Trophoblast cell (in vitro differentiated cells and primary cell): ENCODE measurements at regions not wholly inside any gene's neighbourhood (a gene's known extent, or its start where the extent isn't known, plus 50 kb on each side); places are given as distances from the start of the nearest gene placed in this dataset.

Source experiments
- DNase-seq, 2 donors: peaks; one replicate each; pipeline ENCODE4 v3.0.0-alpha.2; 2016
- H2AFZ ChIP-seq: 2 replicates; pipeline ENCODE4 v1.6.1; 2013; ENCODE audit warnings: low read length, moderate library complexity, mild to moderate bottlenecking; ENCODE audit not compliant: insufficient read depth, poor library complexity
- H2AK5ac ChIP-seq: 2 replicates; pipeline ENCODE4 v1.6.1; 2013; ENCODE audit warnings: mild to moderate bottlenecking, low read length
- H2BK120ac ChIP-seq: 2 replicates; pipeline ENCODE4 v1.6.1; 2013; ENCODE audit warnings: low read length, mild to moderate bottlenecking, moderate library complexity; ENCODE audit not compliant: insufficient read depth, poor library complexity
- H2BK12ac ChIP-seq: 2 replicates; pipeline ENCODE4 v1.6.1; 2013; ENCODE audit warnings: mild to moderate bottlenecking, low read length, moderate library complexity
- H2BK5ac ChIP-seq: 2 replicates; pipeline ENCODE4 v1.6.1; 2013; ENCODE audit warnings: low read length, low read depth, moderate library complexity, mild to moderate bottlenecking; ENCODE audit not compliant: poor library complexity
- H3K14ac ChIP-seq: 2 replicates; pipeline ENCODE4 v1.6.1; 2013; ENCODE audit warnings: mild to moderate bottlenecking, low read length
- H3K18ac ChIP-seq: 2 replicates; pipeline ENCODE4 v1.6.1; 2013; ENCODE audit warnings: mild to moderate bottlenecking, low read length
- H3K23ac ChIP-seq: 2 replicates; pipeline ENCODE4 v1.6.1; 2013; ENCODE audit warnings: low read length
- H3K27ac ChIP-seq: 2 replicates; pipeline ENCODE4 v1.5.1; 2013; ENCODE audit warnings: low read depth, mild to moderate bottlenecking, inconsistent platforms, low read length, moderate library complexity
- H3K27me3 ChIP-seq: 2 replicates; pipeline ENCODE4 v1.6.1; 2013; ENCODE audit warnings: inconsistent platforms, mild to moderate bottlenecking, low read length, moderate library complexity; ENCODE audit not compliant: insufficient read depth
- H3K36me3 ChIP-seq, 2 experiments: 1 replicate in 1 of 2; 2 replicates in 1 of 2; pipeline ENCODE4 v1.6.1; 2013; ENCODE audit warnings: low read length in 2 of 2, mild to moderate bottlenecking in 2 of 2, moderate library complexity in 1 of 2; ENCODE audit not compliant: insufficient read depth in 2 of 2, control insufficient read depth in 1 of 2
- H3K4ac ChIP-seq: 2 replicates; pipeline ENCODE4 v1.6.1; 2013; ENCODE audit warnings: low read depth, mild to moderate bottlenecking, low read length, moderate library complexity
- H3K4me1 ChIP-seq, 2 experiments: 1 replicate in 1 of 2; 2 replicates in 1 of 2; pipeline ENCODE4 v1.6.1; 2013; ENCODE audit warnings: low read length in 2 of 2, mild to moderate bottlenecking in 2 of 2, moderate library complexity in 1 of 2; ENCODE audit not compliant: insufficient read depth in 2 of 2, control insufficient read depth in 1 of 2
- H3K4me2 ChIP-seq: 2 replicates; pipeline ENCODE4 v1.6.1; 2013; ENCODE audit warnings: inconsistent platforms, mild to moderate bottlenecking, low read length, moderate library complexity
- H3K4me3 ChIP-seq: 2 replicates; pipeline ENCODE4 v1.5.1; 2013; ENCODE audit warnings: mild to moderate bottlenecking, low read depth, low read length, inconsistent platforms
- H3K79me1 ChIP-seq: one replicate; pipeline ENCODE4 v1.6.1; 2013; ENCODE audit warnings: low read length
- H3K79me2 ChIP-seq: 2 replicates; pipeline ENCODE4 v1.6.1; 2013; ENCODE audit warnings: low read length, mild to moderate bottlenecking; ENCODE audit not compliant: control insufficient read depth, insufficient read depth, poor library complexity
- H3K9ac ChIP-seq: 2 replicates; pipeline ENCODE4 v1.6.1; 2013; ENCODE audit warnings: mild to moderate bottlenecking, low read length
- H3K9me3 ChIP-seq: 2 replicates; pipeline ENCODE4 v1.6.1; 2013; ENCODE audit warnings: low read depth, mild to moderate bottlenecking, control low read depth, inconsistent platforms, low read length; ENCODE audit not compliant: insufficient read depth
- H4K12ac ChIP-seq: 2 replicates; pipeline ENCODE4 v1.6.1; 2013; ENCODE audit warnings: low read depth, mild to moderate bottlenecking, low read length, moderate library complexity
- H4K8ac ChIP-seq: 2 replicates; pipeline ENCODE4 v1.6.1; 2013; ENCODE audit warnings: low read depth, mild to moderate bottlenecking, low read length, moderate library complexity
- H4K91ac ChIP-seq: one replicate; pipeline ENCODE4 v1.6.1; 2013; ENCODE audit warnings: low read depth, mild to moderate bottlenecking, low read length, moderate library complexity
- whole genome bisulfite sequencing: extraction: QIAGEN DNeasy Blood & Tissue Kit; methylation state at CpG from one replicate; pipeline ENCODE4 v1.1.7; 2013; ENCODE audit warnings: missing lambda C conversion rate; ENCODE audit not compliant: insufficient read length, insufficient coverage; ENCODE audit errors: extremely low coverage; 5-methylcytosine and 5-hydroxymethylcytosine counted together

DNA sequence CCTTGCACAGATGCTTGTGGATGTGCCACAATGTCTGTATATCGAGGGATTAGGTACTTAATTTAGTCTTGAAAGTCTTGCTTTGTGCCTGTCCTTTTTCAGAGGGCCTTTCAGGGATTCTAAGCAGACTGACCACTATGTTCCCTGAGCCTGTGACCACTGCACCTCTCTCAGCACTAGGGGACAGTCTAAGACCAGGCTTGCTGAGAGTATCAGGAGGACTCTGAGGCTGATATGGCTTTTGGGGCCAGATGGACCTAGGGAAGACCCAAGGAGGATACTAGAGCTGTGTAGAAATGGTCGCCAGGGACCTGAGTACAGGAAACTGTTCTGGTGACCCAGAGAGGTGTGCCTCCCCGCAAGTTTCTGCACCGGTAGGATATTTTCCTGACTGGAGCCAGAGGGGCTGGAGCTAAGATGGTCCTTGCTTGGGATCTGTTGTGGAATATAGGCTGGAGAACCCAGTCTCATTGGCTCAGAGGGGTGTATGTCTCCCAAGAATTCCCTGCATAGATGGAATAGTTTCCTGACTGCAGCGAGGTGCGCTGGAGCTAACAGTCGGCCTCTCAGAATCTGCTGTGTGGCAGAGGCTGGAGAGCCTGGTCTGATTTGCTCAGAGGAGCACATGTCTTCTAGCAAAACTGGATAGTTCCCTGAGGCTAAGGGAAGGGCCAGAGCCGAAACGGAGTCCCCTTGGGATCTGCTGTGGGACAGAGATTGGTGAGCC lies 213.2 kb upstream of the DCBLD2 start:
- Histone ChIP-seq H3K18ac (no peak overlapping the region), H3K4me3 (no peak overlapping the region), H2AK5ac (no peak overlapping the region), H3K79me2 (no peaks in the 10 kb centered on the region), H3K9me3 (no peaks in the 10 kb centered on the region), H3K27ac (no peak overlapping the region), H3K4ac (no peak overlapping the region), H3K36me3 (no peaks in the 10 kb centered on the region), H2BK12ac (no peak overlapping the region), H3K23ac (no peak overlapping the region), H2BK120ac (no peak overlapping the region), H3K9ac (no peak overlapping the region), H3K4me1 (no peaks in the 10 kb centered on the region), H4K8ac (no peak overlapping the region), H3K4me2 (no peak overlapping the region), H3K14ac (no peak overlapping the region), H4K12ac (no peak overlapping the region), H3K79me1 (no peaks in the 10 kb centered on the region), H2BK5ac (no peak overlapping the region), H4K91ac (no peak overlapping the region), H2AFZ (no peak overlapping the region), H3K27me3 (no peaks in the 10 kb centered on the region)
- DNase-seq: peak; percentile 29 to 50
- WGBS: no CpG with 5 or more reads among the region's 9 CpGs

DNA sequence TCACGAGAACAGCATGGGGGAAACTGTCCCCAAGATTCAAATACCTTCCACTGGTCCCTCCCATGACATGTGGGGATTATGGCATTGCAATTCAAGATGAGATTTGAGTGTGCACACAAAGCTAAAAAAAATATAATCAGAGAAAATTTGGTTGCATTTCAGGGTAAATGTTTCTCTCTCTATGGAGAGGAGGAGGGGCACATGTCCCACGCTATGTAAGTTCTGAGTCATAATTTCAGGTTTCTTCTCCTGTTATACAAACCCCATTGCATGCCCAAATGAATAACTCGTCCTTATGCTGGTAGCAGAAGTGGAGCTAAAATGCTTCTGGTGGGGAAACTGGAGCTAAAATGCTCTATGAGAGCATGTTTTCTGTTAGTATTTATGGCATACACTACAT lies 209.7 kb upstream of the DCBLD2 start:
- H4K12ac ChIP-seq: no peak overlapping the region
- H2BK5ac ChIP-seq: no peak overlapping the region
- H3K27ac ChIP-seq: no peak overlapping the region
- no peak overlapping the region for H4K91ac ChIP-seq
- no peak overlapping the region for H3K4me2 ChIP-seq
- H2BK12ac ChIP-seq: no peak overlapping the region
- WGBS: no CpG with 5 or more reads among the region's 3 CpGs
- no peak overlapping the region for H2AFZ ChIP-seq
- H3K23ac ChIP-seq: no peak overlapping the region
- H3K4ac ChIP-seq: no peak overlapping the region
- no peaks in the 10 kb centered on the region for H3K79me2 ChIP-seq
- no peak overlapping the region for H2BK120ac ChIP-seq
- no peak for DNase-seq
- no peak overlapping the region for H3K4me3 ChIP-seq
- no peaks in the 10 kb centered on the region for H3K27me3 ChIP-seq
- H4K8ac ChIP-seq: no peak overlapping the region
- no peak overlapping the region for H2AK5ac ChIP-seq
- H3K14ac ChIP-seq: no peak overlapping the region
- no peaks in the 10 kb centered on the region for H3K9me3 ChIP-seq
- H3K36me3 ChIP-seq: no peaks in the 10 kb centered on the region
- no peaks in the 10 kb centered on the region for H3K4me1 ChIP-seq
- H3K9ac ChIP-seq: no peak overlapping the region
- no peaks in the 10 kb centered on the region for H3K79me1 ChIP-seq
- no peak overlapping the region for H3K18ac ChIP-seq

DNA sequence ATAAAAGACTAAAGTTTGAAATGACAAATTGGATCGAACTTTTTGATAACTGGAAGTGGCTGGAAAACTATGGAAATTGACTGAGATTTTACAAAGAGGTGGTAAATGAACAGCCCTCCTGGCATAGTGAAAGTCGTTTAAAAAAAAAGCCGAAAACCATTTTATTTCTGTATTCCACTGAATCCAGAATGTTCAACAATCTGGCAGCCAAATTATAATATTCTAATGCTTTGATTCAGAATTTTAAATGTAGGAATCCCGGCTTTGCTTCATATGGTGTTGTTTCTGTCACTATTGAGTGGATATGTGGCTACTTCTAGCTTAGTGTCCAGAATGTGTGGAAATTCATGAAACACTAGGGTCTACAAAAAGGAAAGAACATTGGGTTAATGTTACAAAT lies 208.9 kb upstream of the DCBLD2 start:
- Histone ChIP-seq H4K8ac (no peak overlapping the region), H2AK5ac (no peak overlapping the region), H4K91ac (no peak overlapping the region), H3K4me3 (no peak overlapping the region), H3K14ac (no peak overlapping the region), H3K79me1 (no peaks in the 10 kb centered on the region), H3K27ac (no peak overlapping the region), H3K4me1 (no peaks in the 10 kb centered on the region), H2BK12ac (no peak overlapping the region), H3K27me3 (no peaks in the 10 kb centered on the region), H3K36me3 (no peaks in the 10 kb centered on the region), H3K9me3 (no peaks in the 10 kb centered on the region), H3K4me2 (no peak overlapping the region), H2BK120ac (no peak overlapping the region), H4K12ac (no peak overlapping the region), H3K18ac (no peak overlapping the region), H3K23ac (no peak overlapping the region), H2BK5ac (no peak overlapping the region), H3K4ac (no peak overlapping the region), H2AFZ (no peak overlapping the region), H3K79me2 (no peaks in the 10 kb centered on the region), H3K9ac (no peak overlapping the region)
- WGBS: no CpG with 5 or more reads among the region's 4 CpGs
- DNase-seq: no peak

DNA sequence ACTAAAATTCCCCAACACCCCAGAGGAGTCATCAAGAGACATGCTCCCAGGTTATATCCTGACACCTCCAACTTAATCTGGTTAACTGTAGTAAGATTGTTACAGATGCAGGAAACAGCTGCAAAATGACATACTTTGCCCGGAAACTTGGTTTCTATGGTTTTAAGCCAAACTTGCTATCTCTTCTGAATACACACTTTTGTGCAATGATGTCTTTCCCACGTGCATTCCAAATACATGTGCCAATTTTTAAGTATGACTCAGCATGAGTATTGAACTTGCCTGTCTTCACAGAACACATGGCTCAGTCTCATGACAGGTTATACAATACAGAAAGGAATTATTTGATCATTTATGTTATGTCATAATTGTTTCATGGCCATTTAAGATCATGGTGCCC lies 207.0 kb upstream of the DCBLD2 start:
- H3K4me3 ChIP-seq: no peak overlapping the region
- no peak overlapping the region for H3K18ac ChIP-seq
- H4K91ac ChIP-seq: no peak overlapping the region
- peak; percentile 23 to 63 for DNase-seq
- H3K79me2 ChIP-seq: no peaks in the 10 kb centered on the region
- H3K79me1 ChIP-seq: no peaks in the 10 kb centered on the region
- H4K8ac ChIP-seq: no peak overlapping the region
- no peak overlapping the region for H3K14ac ChIP-seq
- H2BK5ac ChIP-seq: no peak overlapping the region
- no peak overlapping the region for H3K4me2 ChIP-seq
- no peaks in the 10 kb centered on the region for H3K9me3 ChIP-seq
- H3K4ac ChIP-seq: no peak overlapping the region
- H3K4me1 ChIP-seq: no peaks in the 10 kb centered on the region
- no peak overlapping the region for H3K9ac ChIP-seq
- no peaks in the 10 kb centered on the region for H3K36me3 ChIP-seq
- H2BK120ac ChIP-seq: no peak overlapping the region
- no peak overlapping the region for H2AFZ ChIP-seq
- H4K12ac ChIP-seq: no peak overlapping the region
- no peak overlapping the region for H2BK12ac ChIP-seq
- no peak overlapping the region for H3K23ac ChIP-seq
- no peak overlapping the region for H2AK5ac ChIP-seq
- WGBS: no CpG with 5 or more reads among the region's 2 CpGs
- H3K27me3 ChIP-seq: no peaks in the 10 kb centered on the region
- no peak overlapping the region for H3K27ac ChIP-seq
